H1 (cell line): ENCODE measurements at regions not wholly inside any gene's neighbourhood (a gene's known extent, or its start where the extent isn't known, plus 50 kb on each side); places are given as distances from the start of the nearest gene placed in this dataset.

Source experiments
- TF ChIP-seq, protein P1 (sequence below): IDR thresholded peaks from 2 replicates; pipeline ENCODE4 v1.6.1; 2012; ENCODE audit warnings: inconsistent platforms

DNA sequence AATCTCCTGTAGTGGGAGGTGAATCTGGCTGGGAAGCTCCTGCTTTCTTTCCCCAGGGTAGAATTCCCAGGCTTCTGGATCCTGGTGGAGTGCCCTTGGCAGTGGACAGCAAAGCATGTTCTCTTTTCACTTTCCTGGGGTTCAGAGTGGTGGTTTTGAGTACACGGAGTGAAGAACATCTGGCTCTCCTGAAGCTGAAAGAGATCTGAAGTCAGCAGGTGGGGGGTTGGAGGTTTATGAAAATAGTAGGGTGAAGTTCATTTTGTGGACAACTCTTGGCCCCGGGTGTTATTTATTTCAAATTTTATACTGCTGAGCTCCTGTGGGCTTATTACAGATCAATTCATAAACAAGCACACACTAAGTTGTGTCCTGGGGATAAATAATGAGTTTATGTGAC, 497.3 kb downstream of the KLF5 start (continued):
- TF ChIP-seq, protein P1, sequence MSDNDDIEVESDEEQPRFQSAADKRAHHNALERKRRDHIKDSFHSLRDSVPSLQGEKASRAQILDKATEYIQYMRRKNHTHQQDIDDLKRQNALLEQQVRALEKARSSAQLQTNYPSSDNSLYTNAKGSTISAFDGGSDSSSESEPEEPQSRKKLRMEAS: no peak
